ENCODE measurements at regions not wholly inside any gene's neighbourhood (a gene's known extent, or its start where the extent isn't known, plus 50 kb on each side); places are given as distances from the start of the nearest gene placed in this dataset.

DNA sequence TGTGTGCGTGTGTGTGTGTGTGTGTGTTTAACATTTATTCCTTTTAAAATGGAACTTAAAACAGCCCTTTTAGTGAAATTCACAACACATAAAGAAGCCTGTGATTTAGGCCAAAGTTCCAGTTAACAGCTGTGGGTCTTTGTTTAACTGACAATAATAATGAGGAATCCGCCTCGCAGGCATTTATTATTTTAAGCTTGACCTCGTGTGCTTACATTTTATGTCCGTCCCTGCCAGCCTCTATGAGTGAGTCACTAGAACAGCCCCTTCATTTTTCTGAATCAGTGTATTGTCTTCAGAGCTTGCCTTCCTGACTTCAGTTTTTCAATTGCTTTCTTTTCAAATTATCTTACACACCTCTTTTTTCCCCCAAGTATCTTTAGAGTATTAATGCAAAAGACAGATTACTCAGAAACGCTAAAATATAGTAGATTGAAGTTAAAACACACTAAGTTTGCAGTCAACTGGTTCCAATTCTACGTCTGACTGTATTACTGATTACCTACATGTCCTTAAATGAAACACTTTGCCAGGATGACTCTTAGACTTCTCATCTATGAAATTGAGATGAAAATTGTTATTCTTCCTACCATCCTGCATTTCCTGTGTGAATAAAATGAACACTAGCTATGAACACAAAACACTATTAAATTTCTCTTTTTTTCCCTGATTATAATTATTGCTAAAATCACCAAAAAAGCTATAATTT lies 319.6 kb upstream of the HS3ST1 start:
- WGBS (ENCODE audit: insufficient coverage, low coverage, low lambda C conversion rate, missing lambda C conversion rate) = 49% methylated on average over 7 of the region's 7 CpGs

DNA sequence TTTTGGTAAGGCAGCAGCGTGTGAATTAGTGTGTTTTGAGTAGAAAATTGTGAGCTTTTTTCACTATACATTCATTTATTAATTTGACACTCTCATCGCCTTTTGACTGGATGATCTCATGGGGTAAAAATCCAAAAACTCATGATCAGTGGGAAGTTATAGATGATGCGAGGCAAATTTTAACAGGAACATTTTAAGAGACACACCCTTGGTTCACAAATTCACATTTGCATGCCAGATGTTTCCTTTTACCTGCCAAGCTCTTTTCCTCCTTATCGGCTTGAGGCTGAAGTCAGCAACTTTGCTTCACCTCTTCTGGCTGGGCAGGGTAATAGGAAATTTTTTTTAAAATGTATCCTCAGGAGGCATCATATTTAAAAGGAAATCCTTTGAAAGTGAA lies 318.0 kb upstream of the HS3ST1 start:
- Histone ChIP-seq H3K27ac (no peak overlapping the region), H3K4me3 (no peak overlapping the region), H3K9me3 (no peaks in the 10 kb centered on the region), H3K36me3 (no peaks in the 10 kb centered on the region), H3K27me3 (no peaks in the 10 kb centered on the region), H3K4me1 (no peaks in the 10 kb centered on the region)
- ATAC-seq (no peak), DNase-seq (no peak)
- no peak for TF ChIP-seq POLR2A (IDR thresholded peaks at IDR 0.05)
- TF ChIP-seq, protein P1, sequence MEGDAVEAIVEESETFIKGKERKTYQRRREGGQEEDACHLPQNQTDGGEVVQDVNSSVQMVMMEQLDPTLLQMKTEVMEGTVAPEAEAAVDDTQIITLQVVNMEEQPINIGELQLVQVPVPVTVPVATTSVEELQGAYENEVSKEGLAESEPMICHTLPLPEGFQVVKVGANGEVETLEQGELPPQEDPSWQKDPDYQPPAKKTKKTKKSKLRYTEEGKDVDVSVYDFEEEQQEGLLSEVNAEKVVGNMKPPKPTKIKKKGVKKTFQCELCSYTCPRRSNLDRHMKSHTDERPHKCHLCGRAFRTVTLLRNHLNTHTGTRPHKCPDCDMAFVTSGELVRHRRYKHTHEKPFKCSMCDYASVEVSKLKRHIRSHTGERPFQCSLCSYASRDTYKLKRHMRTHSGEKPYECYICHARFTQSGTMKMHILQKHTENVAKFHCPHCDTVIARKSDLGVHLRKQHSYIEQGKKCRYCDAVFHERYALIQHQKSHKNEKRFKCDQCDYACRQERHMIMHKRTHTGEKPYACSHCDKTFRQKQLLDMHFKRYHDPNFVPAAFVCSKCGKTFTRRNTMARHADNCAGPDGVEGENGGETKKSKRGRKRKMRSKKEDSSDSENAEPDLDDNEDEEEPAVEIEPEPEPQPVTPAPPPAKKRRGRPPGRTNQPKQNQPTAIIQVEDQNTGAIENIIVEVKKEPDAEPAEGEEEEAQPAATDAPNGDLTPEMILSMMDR (IDR thresholded peaks at IDR 0.05) = no peak
- WGBS (ENCODE audit: insufficient coverage, low coverage, low lambda C conversion rate, missing lambda C conversion rate) = 42% methylated on average over 4 of the region's 4 CpGs
- intact Hi-C loops (cut with DNase I) = no loop called here

More for the DNA sequence above, 319.6 kb upstream of the HS3ST1 start:
- H3K4me3 ChIP-seq = no peak overlapping the region
- no peak overlapping the region for H3K27ac ChIP-seq
- ATAC-seq = peak in 1 of 4 donors; percentile 34
- no peaks in the 10 kb centered on the region for H3K36me3 ChIP-seq
- no peaks in the 10 kb centered on the region for H3K4me1 ChIP-seq
- no peak for TF ChIP-seq POLR2A (IDR thresholded peaks at IDR 0.05)
- TF ChIP-seq, protein P1 (IDR thresholded peaks at IDR 0.05) = no peak
- intact Hi-C loops (cut with DNase I) = no loop called here
- no peaks in the 10 kb centered on the region for H3K27me3 ChIP-seq
- H3K9me3 ChIP-seq = no peaks in the 10 kb centered on the region
- DNase-seq = no peak

DNA sequence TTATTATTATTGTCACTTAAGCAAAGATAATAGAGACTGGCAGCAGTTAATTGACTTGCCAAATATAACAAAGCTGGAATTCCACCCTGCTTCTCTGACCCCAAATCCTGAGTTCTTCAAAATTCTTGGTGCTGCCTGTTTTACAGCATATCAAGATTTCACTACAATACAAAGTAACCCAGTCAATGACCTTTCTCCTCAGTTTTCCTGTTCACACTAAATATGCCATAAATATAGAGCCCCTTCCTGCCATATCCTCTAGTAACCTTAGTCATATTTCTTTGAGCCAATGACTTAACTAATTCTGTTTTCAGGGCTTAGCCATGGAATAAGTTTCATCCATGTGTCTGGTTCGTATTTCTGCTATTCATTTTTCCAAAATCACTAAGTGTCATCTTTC lies 315.3 kb upstream of the HS3ST1 start:
- 44% methylated on average over 1 of the region's 1 CpG for WGBS (ENCODE audit: insufficient coverage, low coverage, low lambda C conversion rate, missing lambda C conversion rate)
- H3K36me3 ChIP-seq = no peaks in the 10 kb centered on the region
- ATAC-seq = no peak
- no peak overlapping the region for H3K27ac ChIP-seq
- no peaks in the 10 kb centered on the region for H3K4me1 ChIP-seq
- H3K27me3 ChIP-seq = no peaks in the 10 kb centered on the region
- intact Hi-C loops (cut with DNase I) = no loop called here
- H3K4me3 ChIP-seq = no peak overlapping the region
- DNase-seq = no peak
- TF ChIP-seq, protein P1 (IDR thresholded peaks at IDR 0.05) = no peak
- TF ChIP-seq POLR2A (IDR thresholded peaks at IDR 0.05) = no peak
- H3K9me3 ChIP-seq = no peaks in the 10 kb centered on the region

DNA sequence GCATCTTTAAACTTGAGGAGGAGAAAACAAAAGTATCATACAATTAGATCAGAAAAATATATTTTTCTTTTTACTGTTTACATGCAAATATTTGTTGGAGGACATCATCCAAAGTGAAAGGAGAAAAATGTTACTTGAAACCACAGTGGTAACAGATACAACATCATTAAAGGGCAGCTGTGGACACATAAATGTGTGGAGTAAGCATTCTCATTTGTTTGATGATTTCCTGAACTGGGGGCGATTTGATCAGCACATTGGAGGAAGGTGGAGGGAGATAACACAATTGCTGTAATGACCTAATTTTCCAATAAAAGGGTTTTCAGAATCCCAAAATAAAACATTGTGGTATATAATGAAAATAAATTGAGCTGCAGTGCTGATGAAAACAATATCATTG lies 314.5 kb upstream of the HS3ST1 start:
- no peaks in the 10 kb centered on the region for H3K36me3 ChIP-seq
- H3K9me3 ChIP-seq = no peaks in the 10 kb centered on the region
- H3K27me3 ChIP-seq = no peaks in the 10 kb centered on the region
- DNase-seq = no peak
- ATAC-seq = no peak
- WGBS (ENCODE audit: insufficient coverage, low coverage, low lambda C conversion rate, missing lambda C conversion rate) = 57% methylated on average over 1 of the region's 1 CpG
- no peak for TF ChIP-seq POLR2A (IDR thresholded peaks at IDR 0.05)
- TF ChIP-seq, protein P1 (IDR thresholded peaks at IDR 0.05) = no peak
- H3K4me1 ChIP-seq = no peaks in the 10 kb centered on the region
- intact Hi-C loops (cut with DNase I) = no loop called here
- H3K4me3 ChIP-seq = no peak overlapping the region
- H3K27ac ChIP-seq = no peak overlapping the region

Data from right lobe of liver (tissue), 6 donors.